ENCODE measurements at regions not wholly inside any gene's neighbourhood (a gene's known extent, or its start where the extent isn't known, plus 50 kb on each side); places are given as distances from the start of the nearest gene placed in this dataset.
"Not testable (repeated sequence)": the region's sequence is repeated elsewhere in the genome, so short reads cannot be mapped to it uniquely, and the experiment has no call there.

- DNase-seq, result no peak
Observed at GRCh38 chr13:90880790-90881189, 466.7 kb upstream of the MIR17HG start.

GRCh38 chr13:90882551-90882950 lies 464.9 kb upstream of the MIR17HG start:
- no peak for DNase-seq

DNA sequence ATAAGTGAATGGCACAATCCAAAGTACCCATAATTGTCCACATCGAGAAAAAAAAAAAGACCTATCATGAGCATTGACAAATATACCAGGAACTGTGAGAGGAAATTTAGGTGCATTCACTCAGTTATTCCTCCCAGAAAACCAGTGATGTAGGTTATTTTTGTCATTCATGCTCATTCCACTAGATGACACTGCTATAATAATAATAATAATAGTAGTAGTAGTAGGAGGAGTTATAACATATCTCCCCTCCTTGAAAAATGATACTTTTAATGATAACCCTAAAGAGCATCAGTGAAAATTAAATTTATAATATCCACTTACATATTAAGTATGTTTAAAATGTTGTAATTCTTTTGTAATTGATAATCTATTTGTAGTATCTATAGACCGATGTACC lies 463.9 kb upstream of the MIR17HG start:
- no peak for DNase-seq

DNA sequence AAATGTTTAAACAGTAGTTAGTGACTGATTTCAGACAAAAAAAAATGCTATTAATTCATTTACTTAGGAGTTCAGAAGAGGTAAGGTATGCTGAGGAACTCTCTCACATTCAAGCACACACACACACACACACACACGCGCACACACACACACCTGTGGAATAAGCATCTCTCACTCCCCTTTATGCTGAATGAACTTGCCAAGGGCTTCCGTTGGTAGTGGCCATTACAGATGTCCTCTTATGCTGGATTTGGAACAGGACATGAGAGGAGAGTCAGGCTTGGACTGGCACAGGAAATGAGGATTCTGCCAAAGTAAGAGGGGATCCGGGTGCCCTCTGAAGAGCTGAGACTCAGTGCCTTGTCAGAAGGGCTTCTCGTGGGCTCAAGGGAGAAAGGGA lies 463.4 kb upstream of the MIR17HG start:
- DNase-seq, result no peak

DNA sequence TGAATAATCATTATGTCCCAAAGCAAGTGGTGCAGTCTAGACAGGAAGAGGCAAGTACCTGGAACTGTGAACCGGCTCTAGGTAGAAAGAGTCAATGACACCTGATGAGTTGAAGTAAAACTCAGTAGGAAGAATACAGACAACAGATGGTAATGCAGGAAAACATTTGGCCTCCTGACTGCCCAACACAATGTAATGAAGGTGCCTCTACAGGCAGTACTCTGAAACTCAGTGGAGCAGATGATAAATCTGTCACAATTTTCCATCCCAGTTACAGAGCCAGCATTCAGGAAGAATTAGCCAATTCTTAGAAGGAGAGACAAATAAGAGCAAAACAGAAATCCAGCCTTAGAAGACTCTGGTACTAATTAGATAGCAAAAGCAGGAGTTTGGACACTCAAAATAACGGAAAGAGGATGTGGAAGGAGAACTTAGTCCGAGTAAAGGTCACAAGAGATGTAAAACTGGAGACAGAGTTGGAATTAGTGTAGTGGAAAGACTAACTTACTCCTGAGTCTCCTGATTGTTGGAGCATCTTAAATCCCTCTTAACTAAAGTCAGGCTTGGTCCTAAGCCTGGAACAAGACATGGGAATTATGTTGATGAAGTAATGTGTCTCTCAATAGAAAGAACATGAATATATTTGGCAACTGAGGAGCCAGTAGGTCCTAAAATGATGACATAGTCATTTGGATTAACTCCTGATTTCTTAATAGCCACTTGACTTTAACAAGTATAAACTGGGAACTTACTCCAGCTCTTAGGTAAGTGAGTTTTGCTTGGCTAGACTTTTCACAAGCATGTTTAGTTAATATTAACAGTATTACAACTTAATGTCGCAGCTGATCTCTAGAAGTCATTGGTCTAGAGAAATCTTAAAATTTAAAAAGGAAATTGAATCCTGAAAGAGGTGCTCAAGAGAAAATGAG lies 457.3 kb upstream of the MIR17HG start:
- no peak for DNase-seq

DNA sequence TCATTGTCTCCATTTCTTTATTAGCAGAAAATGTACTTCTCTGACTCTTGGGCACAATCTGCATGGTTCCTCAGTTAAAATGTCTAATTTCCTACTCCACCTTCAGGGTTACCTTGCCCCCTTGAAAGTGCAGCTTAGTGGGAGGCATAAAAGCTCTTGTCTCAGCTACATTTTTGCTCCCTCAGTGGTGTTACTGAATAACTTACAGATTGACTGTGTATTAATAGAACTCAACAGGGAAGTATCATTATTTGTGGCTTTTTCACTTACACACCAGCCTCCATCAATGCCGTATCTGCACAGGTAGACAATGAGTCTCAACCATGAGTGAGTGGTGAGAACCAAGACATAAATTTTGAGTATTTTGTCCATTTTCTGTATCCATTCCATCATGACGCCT lies 456.2 kb upstream of the MIR17HG start:
- no peak for DNase-seq

DNA sequence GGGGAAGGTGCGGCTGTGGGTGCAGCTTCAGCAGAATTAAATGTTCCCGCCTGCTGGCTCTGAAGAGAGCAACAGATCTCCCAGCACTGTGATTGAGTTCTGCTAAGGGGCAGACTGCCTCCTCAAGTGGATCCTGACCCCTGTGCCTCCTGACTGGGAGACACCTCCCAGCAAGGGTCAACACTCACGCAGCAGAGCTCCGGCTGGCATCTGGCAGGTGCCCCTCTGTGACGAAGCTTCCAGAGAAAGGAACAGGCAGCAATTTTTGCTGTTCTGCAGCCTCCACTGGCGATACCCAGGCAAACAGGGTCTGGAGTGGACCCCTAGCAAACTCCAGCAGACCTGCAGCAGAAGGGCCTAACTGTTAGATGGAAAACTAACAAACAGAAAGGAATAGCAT lies 454.3 kb upstream of the MIR17HG start:
- DNase-seq, result not testable (repeated sequence)

DNA sequence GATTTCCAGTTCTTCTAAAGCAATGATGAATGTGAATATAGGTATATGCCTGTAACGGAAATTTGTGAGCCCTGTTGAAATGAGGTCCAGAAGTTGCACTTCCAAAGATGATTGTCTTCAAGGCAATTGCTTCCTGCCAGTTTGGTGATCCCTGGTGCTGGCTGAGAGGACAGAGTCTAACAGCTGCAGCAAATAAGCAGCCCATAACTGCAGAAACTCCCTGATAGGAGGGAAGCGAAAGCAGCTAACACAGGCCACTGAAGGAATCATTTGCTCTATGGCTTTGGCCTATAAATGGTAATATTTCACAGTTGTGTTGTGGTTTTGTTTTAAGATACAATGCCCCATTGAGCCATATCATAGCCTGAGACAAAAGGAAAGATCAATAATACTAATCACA lies 451.5 kb upstream of the MIR17HG start:
- DNase-seq, result no peak

GRCh38 chr13:90898811-90899210 lies 448.7 kb upstream of the MIR17HG start:
- DNase-seq, result no peak

- no peak for DNase-seq
Observed at GRCh38 chr13:90899416-90899815, 448.1 kb upstream of the MIR17HG start.

DNA sequence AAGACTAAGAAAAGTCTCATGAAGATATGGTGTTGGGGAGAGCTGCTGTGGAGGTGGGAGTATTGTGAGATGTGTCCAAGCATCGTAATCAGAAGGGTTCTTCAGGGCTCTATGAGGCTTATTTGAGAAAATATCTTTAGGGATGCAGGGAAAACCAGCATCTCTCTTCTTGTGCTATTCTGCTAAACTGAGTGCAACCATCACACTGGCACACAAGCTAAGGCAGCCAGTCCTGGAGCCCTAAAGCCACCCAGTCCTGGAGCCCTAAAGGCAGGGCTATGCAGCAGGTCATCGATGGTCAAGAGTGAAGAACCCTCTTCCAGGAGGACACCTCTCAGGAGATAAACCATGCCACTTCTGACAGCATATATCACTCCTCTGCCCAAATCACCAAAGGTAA lies 445.2 kb upstream of the MIR17HG start:
- no peak for DNase-seq

DNA sequence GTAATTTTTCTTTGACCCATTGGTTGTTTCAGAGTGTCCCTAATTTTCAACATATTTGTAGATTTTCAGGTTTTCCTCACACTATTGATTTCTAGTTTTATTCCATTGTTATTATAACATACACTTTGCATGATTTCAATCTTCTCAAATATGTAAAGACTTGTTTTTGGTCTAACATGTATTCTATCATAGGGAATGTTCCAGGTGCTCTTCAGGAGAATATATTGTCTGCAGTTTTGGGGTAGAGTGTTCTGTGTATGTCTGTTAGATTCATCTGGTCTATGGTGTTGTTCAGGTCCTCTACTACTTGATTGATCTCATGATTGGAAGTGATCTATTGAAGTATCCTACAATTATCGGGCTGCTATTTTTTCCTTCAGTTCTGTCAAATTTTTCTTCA lies 440.9 kb upstream of the MIR17HG start:
- no peak for DNase-seq

GRCh38 chr13:90908792-90909191 lies 438.7 kb upstream of the MIR17HG start:
- no peak for DNase-seq

DNA sequence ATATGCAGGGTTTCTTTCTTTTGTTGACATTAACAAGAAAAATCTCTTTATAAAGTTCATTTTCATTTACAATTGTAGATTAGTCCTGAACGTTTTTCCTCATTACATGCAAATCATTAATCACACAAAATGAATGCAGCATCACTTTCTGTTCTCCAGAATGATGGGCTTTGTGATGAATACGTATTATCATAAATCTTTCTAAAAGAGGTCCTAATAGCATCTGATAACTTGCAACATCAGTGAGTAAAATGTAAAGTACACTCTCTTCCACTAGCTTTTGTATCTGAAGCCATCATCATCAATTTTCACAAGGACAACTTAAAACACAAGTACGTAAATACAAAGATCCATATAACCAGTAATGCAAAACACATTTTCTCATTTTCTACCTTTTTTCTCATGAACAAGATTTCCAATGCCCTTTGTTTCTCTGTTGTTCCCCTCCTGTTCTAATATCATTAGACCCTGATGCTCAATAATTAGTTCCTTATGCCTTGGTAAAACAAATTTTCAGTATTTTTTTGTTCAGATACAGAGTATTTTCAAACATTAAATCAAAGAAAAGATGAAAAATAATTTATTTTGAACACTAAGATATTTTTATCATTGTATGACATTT lies 437.4 kb upstream of the MIR17HG start:
- DNase-seq, result no peak

GRCh38 chr13:90912247-90912646 lies 435.2 kb upstream of the MIR17HG start:
- DNase-seq, result no peak

DNA sequence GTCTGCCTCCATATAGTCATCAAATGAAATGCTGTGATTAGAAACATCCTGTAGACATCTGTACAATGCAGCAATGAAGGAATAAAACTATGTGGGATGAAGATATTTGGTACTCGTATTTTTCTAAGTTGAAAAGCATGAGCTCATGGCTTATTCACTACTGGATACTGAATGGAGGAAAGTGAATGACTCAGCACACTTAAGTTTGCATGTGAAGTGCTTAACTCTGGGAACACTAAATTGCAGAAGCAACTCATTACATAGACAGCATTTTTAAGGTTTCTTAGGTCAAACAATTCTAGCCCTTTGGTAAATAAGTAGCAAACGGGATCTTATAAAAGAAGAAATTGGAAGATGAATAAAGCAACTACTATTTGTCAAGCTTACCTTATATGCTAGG lies 429.0 kb upstream of the MIR17HG start:
- no peak for DNase-seq

- no peak for DNase-seq
Observed at GRCh38 chr13:90919153-90919552, 428.3 kb upstream of the MIR17HG start.

DNA sequence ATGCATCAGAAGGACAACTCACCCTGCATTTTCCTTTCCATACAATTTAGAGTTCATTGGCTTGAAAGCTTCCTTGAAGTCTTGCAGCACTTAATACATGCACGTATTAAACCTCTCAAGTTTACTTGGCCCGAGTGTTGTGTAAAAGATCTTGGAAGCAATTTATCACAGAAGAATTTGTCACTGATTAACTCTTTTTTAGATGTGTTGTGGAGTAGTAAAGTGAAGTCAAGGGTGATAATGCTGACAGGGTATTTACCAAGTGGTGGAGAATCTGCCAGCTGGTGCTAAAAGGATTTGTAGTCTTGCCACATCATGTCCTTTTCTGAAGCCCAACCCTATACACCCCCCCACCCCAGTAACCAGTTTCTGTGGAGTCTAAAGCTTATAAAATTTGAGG lies 421.0 kb upstream of the MIR17HG start:
- no peak for DNase-seq

DNA sequence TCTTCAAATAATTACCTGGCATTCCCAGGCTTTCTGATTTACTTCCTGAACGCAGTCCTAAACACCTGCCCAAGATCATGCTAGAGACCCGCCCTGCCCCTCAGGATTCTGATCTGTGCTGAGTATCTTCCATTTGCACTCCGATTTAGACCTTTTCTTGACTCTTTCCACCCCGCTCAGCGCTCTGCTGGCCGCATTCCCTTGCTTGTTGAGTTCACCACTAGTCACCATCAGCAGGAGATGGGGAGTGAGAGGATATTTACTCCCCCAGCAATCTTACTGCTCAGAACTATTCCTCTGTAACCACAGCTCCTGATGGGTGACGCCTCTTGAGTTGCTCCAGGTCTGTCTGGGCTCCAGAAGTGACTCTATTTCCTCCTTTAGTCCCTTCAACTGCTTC lies 419.4 kb upstream of the MIR17HG start:
- DNase-seq, result no peak

DNA sequence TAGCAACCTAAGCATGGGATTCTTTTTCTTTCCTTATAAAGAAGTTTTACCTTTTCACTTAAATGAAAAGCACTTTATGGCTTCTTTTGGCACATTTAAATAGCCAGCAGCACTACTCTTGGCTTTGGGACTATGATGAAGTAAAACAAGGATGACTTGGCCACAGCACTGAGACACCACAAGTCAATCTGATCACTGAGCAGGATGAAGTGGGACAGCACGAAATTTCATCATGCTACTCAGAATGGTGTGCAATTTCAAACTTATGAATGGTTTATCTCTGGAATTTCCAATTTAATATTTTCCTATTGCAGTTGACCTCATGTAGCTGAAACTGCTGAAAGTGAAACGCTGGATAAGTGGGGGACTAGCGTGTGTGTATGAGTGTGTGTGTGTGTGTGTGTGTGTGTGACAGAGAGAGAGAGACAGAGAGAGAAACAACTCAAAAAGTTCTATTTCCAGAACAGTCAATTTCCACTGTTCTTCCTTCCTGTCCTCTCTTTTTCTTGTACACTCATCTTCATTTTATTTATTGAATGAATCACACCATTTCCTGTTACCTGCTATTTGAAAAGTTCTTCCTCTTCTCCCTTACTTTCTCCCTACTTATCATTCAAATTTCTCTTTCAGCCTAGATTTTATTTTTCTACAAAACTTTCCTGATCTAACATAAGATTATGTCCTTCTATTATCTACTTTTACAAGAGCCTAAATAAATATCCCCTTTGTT lies 414.2 kb upstream of the MIR17HG start:
- no peak for DNase-seq

DNA sequence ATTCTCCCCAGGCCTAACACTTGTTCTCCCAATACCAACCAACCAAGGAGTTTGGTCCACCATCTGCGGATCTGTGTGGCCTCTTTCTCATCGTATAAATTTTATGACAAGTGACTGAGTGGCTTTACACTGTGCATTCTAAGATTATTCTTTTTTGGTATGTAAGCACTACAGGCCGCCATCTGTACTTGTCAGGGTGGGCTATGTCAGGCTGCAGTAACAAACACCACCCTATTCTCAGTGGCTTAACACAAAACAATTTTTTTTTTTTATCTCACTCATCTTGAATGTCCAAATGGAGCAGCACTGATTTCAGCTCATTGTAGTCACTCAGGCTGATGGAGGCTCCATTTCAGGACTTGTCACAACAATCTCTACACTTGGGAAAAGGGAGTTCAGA lies 412.7 kb upstream of the MIR17HG start:
- no peak for DNase-seq

DNA sequence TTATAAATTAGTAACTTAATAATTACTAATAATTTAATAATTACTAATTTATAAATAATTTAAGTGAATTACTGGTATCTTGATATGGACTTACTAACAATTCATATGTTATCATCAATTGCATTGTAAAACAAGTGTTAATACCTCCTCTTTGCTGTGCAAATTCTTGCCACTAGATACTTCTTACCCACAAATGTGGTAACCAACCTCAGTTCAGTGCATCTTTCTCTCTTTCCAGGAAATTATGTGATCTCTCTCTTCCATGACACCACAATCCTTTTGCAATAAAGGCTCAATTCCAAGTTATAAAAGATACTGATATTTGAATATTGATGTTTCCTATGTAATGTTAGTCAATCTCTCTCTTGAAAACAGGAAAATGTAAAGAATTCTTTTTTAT lies 408.6 kb upstream of the MIR17HG start:
- no peak for DNase-seq

GRCh38 chr13:90943946-90944345 lies 403.5 kb upstream of the MIR17HG start:
- no peak for DNase-seq

GRCh38 chr13:90945146-90945545 lies 402.3 kb upstream of the MIR17HG start:
- DNase-seq, result not testable (repeated sequence)

All from SW 1271 (cell line).